ENCODE measurements at regions not wholly inside any gene's neighbourhood (a gene's known extent, or its start where the extent isn't known, plus 50 kb on each side); places are given as distances from the start of the nearest gene placed in this dataset.

DNA sequence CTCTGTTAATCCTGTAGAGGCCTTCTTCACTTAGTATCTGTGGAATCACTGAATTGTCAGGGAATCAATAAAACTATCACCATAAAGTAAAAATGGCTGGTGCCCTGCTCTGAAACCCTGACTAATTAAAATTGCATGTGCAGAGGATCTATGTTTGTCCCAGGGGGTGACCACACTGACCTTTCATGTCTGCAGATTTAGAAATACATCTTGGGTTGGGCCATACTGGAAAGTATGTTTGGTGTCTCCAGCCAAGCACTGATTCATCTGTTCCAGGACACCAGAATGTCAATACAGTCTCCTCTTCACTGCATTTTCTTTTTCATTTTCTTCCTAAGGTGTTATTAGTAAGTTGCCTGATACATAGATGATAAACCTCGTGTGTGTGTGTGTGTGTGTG, 490.9 kb upstream of the INTU start:
- TF ChIP-seq CTCF (IDR thresholded peaks at IDR 0.05; ENCODE audit: extremely low read depth in 1 of 2, insufficient read depth in 1 of 2, low read depth in 1 of 2, low read length in 2 of 2): no peak
- no peak for TF ChIP-seq EZH2 (IDR thresholded peaks at IDR 0.05; ENCODE audit: borderline replicate concordance, low read depth, low read length, severe bottlenecking)
- no peak for TF ChIP-seq JUN (IDR thresholded peaks at IDR 0.05; ENCODE audit: borderline replicate concordance, insufficient read depth, insufficient read length, low read depth)
- no peak for TF ChIP-seq POLR2A (IDR thresholded peaks at IDR 0.05; ENCODE audit: low read depth, low read length)
- no peak for TF ChIP-seq POLR2AphosphoS5 (IDR thresholded peaks at IDR 0.05; ENCODE audit: insufficient read depth, low read depth, low read length)
- no peak for TF ChIP-seq MYC (IDR thresholded peaks at IDR 0.05; ENCODE audit: low read depth, low read length)
